ENCODE measurements at regions not wholly inside any gene's neighbourhood (a gene's known extent, or its start where the extent isn't known, plus 50 kb on each side); places are given as distances from the start of the nearest gene placed in this dataset.

DNA sequence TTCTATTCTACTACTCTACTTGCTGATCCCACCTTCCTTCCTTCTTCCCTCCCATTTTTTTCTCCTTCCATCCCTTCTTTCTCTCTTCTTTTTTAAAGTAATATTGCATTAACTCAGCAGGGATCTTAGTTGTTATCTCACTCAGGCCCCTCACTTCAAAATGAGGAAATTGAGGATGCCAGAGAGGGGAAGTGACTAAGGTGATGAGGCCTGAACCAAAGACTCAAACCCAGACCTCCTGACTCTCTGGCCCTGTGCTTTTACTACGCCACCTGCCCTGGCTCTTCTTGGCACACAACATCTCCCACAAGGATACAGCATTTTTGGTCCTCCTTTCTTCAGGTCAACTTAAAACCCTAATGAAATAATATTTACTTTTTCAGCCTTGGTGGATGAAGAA, 151.7 kb upstream of the ZNF648 start:
- H3K4me3 ChIP-seq = no peak overlapping the region
- H3K36me3 ChIP-seq = no peaks in the 10 kb centered on the region
- no peaks in the 10 kb centered on the region for H3K4me1 ChIP-seq
- H3K27ac ChIP-seq = no peak overlapping the region
- H3K27me3 ChIP-seq = no peaks in the 10 kb centered on the region
- DNase-seq = no peak
- no peaks in the 10 kb centered on the region for H3K9me3 ChIP-seq
- TF ChIP-seq, protein P1, sequence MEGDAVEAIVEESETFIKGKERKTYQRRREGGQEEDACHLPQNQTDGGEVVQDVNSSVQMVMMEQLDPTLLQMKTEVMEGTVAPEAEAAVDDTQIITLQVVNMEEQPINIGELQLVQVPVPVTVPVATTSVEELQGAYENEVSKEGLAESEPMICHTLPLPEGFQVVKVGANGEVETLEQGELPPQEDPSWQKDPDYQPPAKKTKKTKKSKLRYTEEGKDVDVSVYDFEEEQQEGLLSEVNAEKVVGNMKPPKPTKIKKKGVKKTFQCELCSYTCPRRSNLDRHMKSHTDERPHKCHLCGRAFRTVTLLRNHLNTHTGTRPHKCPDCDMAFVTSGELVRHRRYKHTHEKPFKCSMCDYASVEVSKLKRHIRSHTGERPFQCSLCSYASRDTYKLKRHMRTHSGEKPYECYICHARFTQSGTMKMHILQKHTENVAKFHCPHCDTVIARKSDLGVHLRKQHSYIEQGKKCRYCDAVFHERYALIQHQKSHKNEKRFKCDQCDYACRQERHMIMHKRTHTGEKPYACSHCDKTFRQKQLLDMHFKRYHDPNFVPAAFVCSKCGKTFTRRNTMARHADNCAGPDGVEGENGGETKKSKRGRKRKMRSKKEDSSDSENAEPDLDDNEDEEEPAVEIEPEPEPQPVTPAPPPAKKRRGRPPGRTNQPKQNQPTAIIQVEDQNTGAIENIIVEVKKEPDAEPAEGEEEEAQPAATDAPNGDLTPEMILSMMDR (IDR thresholded peaks at IDR 0.05) = no peak
- TF ChIP-seq POLR2A (IDR thresholded peaks at IDR 0.05) = no peak

DNA sequence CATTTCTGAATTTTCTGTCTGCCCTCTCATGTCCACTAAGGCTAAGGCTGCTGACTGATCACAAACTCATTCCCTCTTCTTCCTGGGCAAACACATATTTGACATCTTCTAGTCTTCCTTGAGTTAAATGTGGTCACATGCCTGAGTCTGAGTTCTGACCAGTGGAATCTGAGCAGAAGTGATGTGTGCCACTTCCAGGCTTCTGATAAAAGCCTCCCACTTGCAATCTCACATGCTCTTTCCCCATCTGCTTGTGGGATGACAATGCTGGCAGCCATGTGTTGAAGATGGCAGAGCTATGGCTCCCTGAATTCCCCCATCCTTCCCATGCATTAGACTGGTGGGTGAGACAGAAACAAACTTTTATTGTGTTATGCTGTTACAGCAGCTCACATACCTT, 149.9 kb upstream of the ZNF648 start:
- Histone ChIP-seq H3K4me3 (no peak overlapping the region), H3K27ac (no peak overlapping the region), H3K27me3 (no peaks in the 10 kb centered on the region), H3K9me3 (no peaks in the 10 kb centered on the region), H3K4me1 (no peaks in the 10 kb centered on the region), H3K36me3 (no peaks in the 10 kb centered on the region)
- DNase-seq = no peak
- no peak for TF ChIP-seq POLR2A (IDR thresholded peaks at IDR 0.05)
- TF ChIP-seq, protein P1 (IDR thresholded peaks at IDR 0.05) = no peak

DNA sequence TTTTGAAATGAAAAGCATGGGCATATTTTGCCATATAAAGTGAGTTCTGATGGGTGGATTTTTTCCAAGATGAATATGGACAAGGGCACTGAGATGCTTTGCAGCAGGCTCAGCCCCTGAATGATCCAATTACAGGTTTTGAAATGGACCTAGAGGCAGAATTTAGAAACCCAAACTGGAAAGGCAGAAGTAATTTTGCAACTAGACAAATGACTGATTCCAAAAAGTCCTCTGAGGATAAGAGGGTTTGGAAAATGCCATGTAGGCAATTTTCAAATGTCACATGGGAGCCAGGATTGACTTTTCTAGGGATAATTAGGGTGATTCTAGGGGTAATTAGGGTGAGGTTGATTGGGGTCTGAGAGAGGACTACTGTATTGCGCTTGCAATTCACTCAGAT, 148.9 kb upstream of the ZNF648 start:
- Histone ChIP-seq H3K36me3 (no peaks in the 10 kb centered on the region), H3K9me3 (no peaks in the 10 kb centered on the region), H3K27ac (no peak overlapping the region), H3K27me3 (no peaks in the 10 kb centered on the region), H3K4me3 (no peak overlapping the region), H3K4me1 (no peaks in the 10 kb centered on the region)
- DNase-seq = no peak
- TF ChIP-seq POLR2A (IDR thresholded peaks at IDR 0.05) = no peak
- TF ChIP-seq, protein P1 (IDR thresholded peaks at IDR 0.05) = no peak

DNA sequence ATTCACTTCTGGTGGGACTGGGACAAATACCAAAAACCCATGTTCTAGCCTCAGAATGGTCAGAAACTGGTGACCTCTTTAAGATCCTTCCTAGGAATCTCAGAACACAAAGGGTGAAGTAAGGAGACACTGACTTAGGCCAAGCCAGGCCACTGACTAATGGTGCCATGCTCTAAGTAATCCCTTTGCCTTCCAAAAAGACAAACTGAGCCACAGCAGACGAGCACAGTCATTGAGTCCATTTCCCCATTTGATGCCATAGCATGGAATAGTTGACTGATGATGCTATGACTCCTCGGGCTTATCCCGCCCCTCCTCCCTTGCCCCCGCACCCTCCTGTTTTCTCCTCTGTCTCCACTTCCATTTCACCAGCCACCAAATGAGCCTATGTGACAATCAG, 145.8 kb upstream of the ZNF648 start:
- H3K27ac ChIP-seq = peak overlapping the region in 3 of 4 donors; percentile 57 to 76 (median 58)
- TF ChIP-seq POLR2A (IDR thresholded peaks at IDR 0.05) = no peak
- TF ChIP-seq, protein P1 (IDR thresholded peaks at IDR 0.05) = no peak

DNA sequence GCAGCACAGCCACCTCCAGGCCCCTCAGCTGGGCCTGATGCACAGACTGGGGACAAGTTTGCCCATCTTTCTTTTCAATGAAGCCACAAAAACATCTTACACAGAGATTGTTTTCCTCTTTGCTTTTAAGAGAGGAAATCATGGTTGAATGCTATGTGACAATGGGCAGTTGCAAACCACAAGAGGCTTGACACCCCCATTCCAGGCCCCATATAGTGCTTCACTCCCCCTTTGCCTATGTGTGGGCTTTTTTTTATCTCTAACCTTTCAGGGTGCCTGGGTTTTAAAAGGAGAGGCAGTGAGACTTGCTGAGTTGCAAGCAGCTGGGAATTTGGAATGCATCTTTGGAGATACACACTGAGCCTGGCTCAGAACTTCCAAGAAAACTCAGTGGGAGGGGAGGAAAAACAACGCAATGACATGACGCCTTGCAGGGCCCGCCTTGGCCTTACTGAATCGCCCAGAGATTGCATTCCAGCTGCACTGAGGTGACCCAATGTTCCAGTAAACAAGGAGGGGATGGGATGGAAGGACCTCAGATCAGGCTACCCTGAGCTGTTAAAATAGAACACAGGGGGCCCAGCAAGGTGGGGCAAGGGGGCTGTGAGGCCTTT, 145.2 kb upstream of the ZNF648 start:
- H3K36me3 ChIP-seq = no peaks in the 10 kb centered on the region
- H3K27ac ChIP-seq = peak overlapping the region; percentile 15 to 76 (median 66)
- no peak overlapping the region for H3K4me3 ChIP-seq
- no peaks in the 10 kb centered on the region for H3K27me3 ChIP-seq
- peak in 2 of 3 donors; percentile 17 to 73 for DNase-seq
- H3K4me1 ChIP-seq = no peaks in the 10 kb centered on the region
- H3K9me3 ChIP-seq = no peaks in the 10 kb centered on the region
- TF ChIP-seq POLR2A (IDR thresholded peaks at IDR 0.05) = no peak
- TF ChIP-seq, protein P1 (IDR thresholded peaks at IDR 0.05) = no peak

More for the DNA sequence above, 145.8 kb upstream of the ZNF648 start:
- no peaks in the 10 kb centered on the region for H3K27me3 ChIP-seq
- no peak overlapping the region for H3K4me3 ChIP-seq
- no peak for DNase-seq
- H3K36me3 ChIP-seq = no peaks in the 10 kb centered on the region
- H3K9me3 ChIP-seq = no peaks in the 10 kb centered on the region
- no peaks in the 10 kb centered on the region for H3K4me1 ChIP-seq

All from Peyer's patch (tissue), 4 donors.